Occipital lobe (tissue), 1 donor: ENCODE measurements at regions not wholly inside any gene's neighbourhood (a gene's known extent, or its start where the extent isn't known, plus 50 kb on each side); places are given as distances from the start of the nearest gene placed in this dataset.
"Not testable (repeated sequence)": the region's sequence is repeated elsewhere in the genome, so short reads cannot be mapped to it uniquely, and the experiment has no call there.

Experiments used
- DNase-seq: peaks from one replicate; lab custom pipeline; 2025; lab: John Stamatoyannopoulos, UW

- no peak for DNase-seq
Measured at GRCh38 chr7:153616711-153617325, 435.4 kb upstream of the DPP6 start.

- DNase-seq, result no peak
Measured at GRCh38 chr7:153627323-153627722, 424.9 kb upstream of the DPP6 start.

GRCh38 chr7:153628406-153628805 is 423.8 kb upstream of the DPP6 start:
- no peak for DNase-seq

- DNase-seq, result no peak
Measured at GRCh38 chr7:153628825-153629224, 423.4 kb upstream of the DPP6 start.

- no peak for DNase-seq
Measured at GRCh38 chr7:153638821-153639435, 413.3 kb upstream of the DPP6 start.

- DNase-seq, result no peak
Measured at GRCh38 chr7:153640586-153640985, 411.6 kb upstream of the DPP6 start.

GRCh38 chr7:153641199-153641598 is 411.0 kb upstream of the DPP6 start:
- DNase-seq, result no peak

GRCh38 chr7:153642989-153643388 is 409.2 kb upstream of the DPP6 start:
- DNase-seq, result no peak

- no peak for DNase-seq
Measured at GRCh38 chr7:153657182-153657800, 394.9 kb upstream of the DPP6 start.

- no peak for DNase-seq
Measured at GRCh38 chr7:153675131-153675530, 377.1 kb upstream of the DPP6 start.

- no peak for DNase-seq
Measured at GRCh38 chr7:153682628-153683027, 369.6 kb upstream of the DPP6 start.

- no peak for DNase-seq
Measured at GRCh38 chr7:153696242-153696641, 356.0 kb upstream of the DPP6 start.

- no peak for DNase-seq
Measured at GRCh38 chr7:153698046-153698445, 354.2 kb upstream of the DPP6 start.

- no peak for DNase-seq
Measured at GRCh38 chr7:153701678-153702077, 350.5 kb upstream of the DPP6 start.

- DNase-seq, result not testable (repeated sequence)
Measured at GRCh38 chr7:153723892-153724291, 328.3 kb upstream of the DPP6 start.

- not testable (repeated sequence) for DNase-seq
Measured at GRCh38 chr7:153731504-153731903, 320.7 kb upstream of the DPP6 start.

- DNase-seq, result not testable (repeated sequence)
Measured at GRCh38 chr7:153743434-153743833, 308.8 kb upstream of the DPP6 start.

- not testable (repeated sequence) for DNase-seq
Measured at GRCh38 chr7:153747969-153748368, 304.2 kb upstream of the DPP6 start.

GRCh38 chr7:153748885-153749284 is 303.3 kb upstream of the DPP6 start:
- not testable (repeated sequence) for DNase-seq

- DNase-seq, result not testable (repeated sequence)
Measured at GRCh38 chr7:153765869-153766268, 286.3 kb upstream of the DPP6 start.

- not testable (repeated sequence) for DNase-seq
Measured at GRCh38 chr7:153766926-153767325, 285.3 kb upstream of the DPP6 start.

- DNase-seq, result no peak
Measured at GRCh38 chr7:153772966-153773365, 279.2 kb upstream of the DPP6 start.

- DNase-seq, result not testable (repeated sequence)
Measured at GRCh38 chr7:153776940-153777339, 275.3 kb upstream of the DPP6 start.
